ENCODE measurements at regions not wholly inside any gene's neighbourhood (a gene's known extent, or its start where the extent isn't known, plus 50 kb on each side); places are given as distances from the start of the nearest gene placed in this dataset.

- ChIA-PET CTCF (no interaction called here), POLR2A (no interaction called here)
- Histone ChIP-seq H3K36me3 (ENCODE audit: insufficient read depth, low read length) (no peaks in the 10 kb centered on the region), H3K27me3 (ENCODE audit: control insufficient read depth in 1 of 2, insufficient read depth in 2 of 2, low read length in 2 of 2) (no peaks in the 10 kb centered on the region), H3K4me3 (ENCODE audit: low read length) (no peak overlapping the region), H3K9me3 (ENCODE audit: control insufficient read depth in 1 of 2, insufficient read depth in 1 of 2, low read length in 2 of 2) (no peaks in the 10 kb centered on the region), H3K4me1 (ENCODE audit: insufficient read depth, low read length) (no peaks in the 10 kb centered on the region), H3K27ac (ENCODE audit: low read depth in 1 of 2, low read length in 2 of 2) (no peak overlapping the region)
- intact Hi-C loops (cut with DNase I, micrococcal nuclease), result no loop called here
- Mint-ChIP-seq H3K4me3 (no peak overlapping the region), H3K9me3 (no peaks in the 10 kb centered on the region), H3K36me3 (ENCODE audit: low read depth) (no peaks in the 10 kb centered on the region), H3K4me1 (ENCODE audit: low read depth) (no peaks in the 10 kb centered on the region), H3K27ac (no peak overlapping the region), H3K27me3 (peaks cover 4% of the 10 kb centered on the region)
- DNase-seq (no peak), ATAC-seq (ENCODE audit: poor library complexity) (no peak)
- TF ChIP-seq CTCF (IDR thresholded peaks at IDR 0.05), result no peak
Observed at GRCh38 chr1:209074575-209075250, 508.8 kb upstream of the CAMK1G start.

GRCh38 chr1:209076688-209077087 is 506.8 kb upstream of the CAMK1G start:
- no peaks in the 10 kb centered on the region for H3K36me3 ChIP-seq (ENCODE audit: insufficient read depth, low read length)
- H3K27me3 ChIP-seq (ENCODE audit: control insufficient read depth in 1 of 2, insufficient read depth in 2 of 2, low read length in 2 of 2), result no peaks in the 10 kb centered on the region
- H3K9me3 Mint-ChIP-seq, result no peaks in the 10 kb centered on the region
- H3K27ac Mint-ChIP-seq, result no peak overlapping the region
- no peak overlapping the region for H3K27ac ChIP-seq (ENCODE audit: low read depth in 1 of 2, low read length in 2 of 2)
- H3K4me3 Mint-ChIP-seq, result no peak overlapping the region
- intact Hi-C loops (cut with DNase I, micrococcal nuclease), result no loop called here
- no peaks in the 10 kb centered on the region for H3K4me1 ChIP-seq (ENCODE audit: insufficient read depth, low read length)
- no peak overlapping the region for H3K4me3 ChIP-seq (ENCODE audit: low read length)
- H3K4me1 Mint-ChIP-seq (ENCODE audit: low read depth), result no peaks in the 10 kb centered on the region
- TF ChIP-seq CTCF (IDR thresholded peaks at IDR 0.05), result no peak
- DNase-seq, result no peak
- peaks cover 4% of the 10 kb centered on the region for H3K27me3 Mint-ChIP-seq
- no peak for ATAC-seq (ENCODE audit: poor library complexity)
- ChIA-PET POLR2A (no interaction called here), CTCF (no interaction called here)
- H3K36me3 Mint-ChIP-seq (ENCODE audit: low read depth), result no peaks in the 10 kb centered on the region
- H3K9me3 ChIP-seq (ENCODE audit: control insufficient read depth in 1 of 2, insufficient read depth in 1 of 2, low read length in 2 of 2), result no peaks in the 10 kb centered on the region

GRCh38 chr1:209080170-209080781 is 503.2 kb upstream of the CAMK1G start:
- Histone ChIP-seq H3K4me1 (ENCODE audit: insufficient read depth, low read length) (no peaks in the 10 kb centered on the region), H3K27ac (ENCODE audit: low read depth in 1 of 2, low read length in 2 of 2) (no peak overlapping the region), H3K9me3 (ENCODE audit: control insufficient read depth in 1 of 2, insufficient read depth in 1 of 2, low read length in 2 of 2) (no peaks in the 10 kb centered on the region), H3K4me3 (ENCODE audit: low read length) (no peak overlapping the region), H3K27me3 (ENCODE audit: control insufficient read depth in 1 of 2, insufficient read depth in 2 of 2, low read length in 2 of 2) (no peaks in the 10 kb centered on the region), H3K36me3 (ENCODE audit: insufficient read depth, low read length) (no peaks in the 10 kb centered on the region)
- H3K9me3 Mint-ChIP-seq, result no peaks in the 10 kb centered on the region
- TF ChIP-seq CTCF (IDR thresholded peaks at IDR 0.05), result no peak
- no peak for DNase-seq
- no peaks in the 10 kb centered on the region for H3K36me3 Mint-ChIP-seq (ENCODE audit: low read depth)
- POLR2A ChIA-PET, result no interaction called here
- intact Hi-C loops (cut with DNase I, micrococcal nuclease), result no loop called here
- no peaks in the 10 kb centered on the region for H3K4me1 Mint-ChIP-seq (ENCODE audit: low read depth)
- ATAC-seq (ENCODE audit: poor library complexity), result no peak
- no peak overlapping the region for H3K4me3 Mint-ChIP-seq
- H3K27ac Mint-ChIP-seq, result no peak overlapping the region
- CTCF ChIA-PET, result no interaction called here
- H3K27me3 Mint-ChIP-seq, result peaks cover 8% of the 10 kb centered on the region
